ENCODE measurements at regions not wholly inside any gene's neighbourhood (a gene's known extent, or its start where the extent isn't known, plus 50 kb on each side); places are given as distances from the start of the nearest gene placed in this dataset.

DNA sequence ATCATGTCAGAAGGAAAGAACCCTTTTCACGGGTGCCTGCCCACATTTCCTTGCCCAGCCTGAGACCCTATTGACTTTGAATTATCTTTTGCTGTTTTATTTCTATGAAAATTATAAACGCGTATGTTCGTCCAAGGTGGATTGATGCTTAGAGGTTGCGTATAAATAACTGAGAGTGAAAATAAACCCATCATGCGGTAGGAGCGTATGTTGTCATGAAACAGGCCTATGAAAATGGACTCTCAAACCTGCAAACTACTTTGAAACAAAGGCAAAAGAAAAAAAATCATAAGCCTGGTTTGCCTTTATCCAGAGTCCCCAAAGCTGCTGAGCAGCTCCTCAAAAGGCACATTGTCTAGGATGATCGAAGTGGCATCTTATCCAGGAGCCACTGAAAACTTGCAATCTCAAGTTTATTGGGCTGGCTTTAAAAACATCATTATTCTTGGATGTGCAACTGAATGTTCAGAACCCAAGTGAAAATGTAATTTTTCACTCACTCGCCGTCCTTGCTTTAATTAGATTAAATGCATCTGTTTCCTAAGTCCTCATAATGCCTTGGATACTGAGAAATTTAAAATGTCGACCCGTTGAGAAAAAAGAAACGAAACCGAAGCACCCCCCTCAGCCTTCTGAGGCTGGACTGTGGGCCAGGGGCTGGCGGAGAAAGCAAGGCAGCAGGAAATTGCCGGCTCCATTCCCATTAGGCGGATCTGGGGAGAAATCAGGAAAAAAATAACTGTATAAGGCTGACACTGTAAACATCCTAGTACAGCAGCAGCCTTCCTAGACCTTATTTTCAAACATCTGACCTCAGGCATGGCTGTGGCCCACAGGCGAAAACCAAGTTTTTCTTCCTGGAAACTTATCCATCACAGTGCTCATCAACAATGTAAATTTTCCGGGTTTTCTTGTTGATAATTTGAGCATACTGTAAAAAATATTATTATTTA, 82.9 kb upstream of the PPARA start:
- TF ChIP-seq CTCF (IDR thresholded peaks at IDR 0.05) (no peak), JUND (IDR thresholded peaks at IDR 0.05) (no peak), MXI1 (IDR thresholded peaks at IDR 0.05; ENCODE audit: low read depth, low read length) (0 out of 2 replicates have a peak, but pooled peaks have one; percentile 15), FOSL2 (IDR thresholded peaks at IDR 0.05; ENCODE audit: borderline replicate concordance, low read depth) (no peak), RXRA (IDR thresholded peaks at IDR 0.05; ENCODE audit: borderline replicate concordance, low read depth) (no peak), TAF1 (IDR thresholded peaks at IDR 0.05; ENCODE audit: borderline replicate concordance, low read depth, low read length) (0 out of 2 replicates have a peak, but pooled peaks have one; percentile 38), POLR2AphosphoS5 (IDR thresholded peaks at IDR 0.05; ENCODE audit: low read depth, low read length) (no peak), FOXM1 (IDR thresholded peaks at IDR 0.05; ENCODE audit: low read depth) (no peak), SMC3 (IDR thresholded peaks at IDR 0.05; ENCODE audit: low read depth, low read length) (no peak), NRF1 (IDR thresholded peaks at IDR 0.05; ENCODE audit: low read depth, low read length) (no peak), EP300 (IDR thresholded peaks at IDR 0.05; ENCODE audit: borderline replicate concordance in 1 of 2, low read depth in 1 of 2, low read length in 1 of 2) (no peak)
- TF ChIP-seq, protein P1, sequence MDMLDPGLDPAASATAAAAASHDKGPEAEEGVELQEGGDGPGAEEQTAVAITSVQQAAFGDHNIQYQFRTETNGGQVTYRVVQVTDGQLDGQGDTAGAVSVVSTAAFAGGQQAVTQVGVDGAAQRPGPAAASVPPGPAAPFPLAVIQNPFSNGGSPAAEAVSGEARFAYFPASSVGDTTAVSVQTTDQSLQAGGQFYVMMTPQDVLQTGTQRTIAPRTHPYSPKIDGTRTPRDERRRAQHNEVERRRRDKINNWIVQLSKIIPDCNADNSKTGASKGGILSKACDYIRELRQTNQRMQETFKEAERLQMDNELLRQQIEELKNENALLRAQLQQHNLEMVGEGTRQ (IDR thresholded peaks at IDR 0.05; ENCODE audit: borderline replicate concordance, low read depth, low read length), result no peak
